Endothelial cell of umbilical vein (primary cell): ENCODE measurements at regions not wholly inside any gene's neighbourhood (a gene's known extent, or its start where the extent isn't known, plus 50 kb on each side); places are given as distances from the start of the nearest gene placed in this dataset.
A peak's percentile ranks its signal among the peaks of the same experiment; 100 is the strongest.

Experiments used
- BruUV-seq: library from RNA; stranded (reverse); fragments of 400-500 nt; replicated peaks from 2 replicates; lab custom pipeline; 2021; lab: Mats Ljungman, UMichigan
- CTCF ChIA-PET: fragments of 300-600, 350-600 bp; sonication (Branson Sonifier 250); formaldehyde crosslinking; loops from one replicate; lab custom pipeline; 2021; ENCODE audit warnings: antibody characterized with exemption, inconsistent platforms; lab: Charles Lee
- POLR2A ChIA-PET: fragments of 300-600, 350-600 bp; sonication (Branson Sonifier 250); formaldehyde crosslinking; loops from one replicate; lab custom pipeline; 2021; ENCODE audit warnings: antibody characterized with exemption, inconsistent platforms; lab: Charles Lee
- DNase-seq: peaks from one replicate; pipeline ENCODE4 v3.0.0-alpha.2; 2011; ENCODE audit warnings: low read depth, low spot score
- FAIRE-seq: peaks from 2 replicates; lab custom pipeline; 2011; peaks lifted over from hg19 to GRCh38; lab: Jason Lieb, UNC
- H2AFZ ChIP-seq: 2 replicates; pipeline ENCODE4 v1.6.0; 2012; ENCODE audit warnings: low read depth, low read length, control low read depth, inconsistent platforms
- H3K27ac ChIP-seq: 2 replicates; pipeline ENCODE4 v1.5.1; 2011; ENCODE audit warnings: low read depth, mild to moderate bottlenecking, control low read depth, low read length, moderate library complexity; ENCODE audit not compliant: insufficient read depth
- H3K27me3 ChIP-seq, 2 experiments: 2 replicates each; pipeline versions ENCODE4 v1.6.0 to v1.6.1; 2011; ENCODE audit warnings: low read length in 2 of 2, mixed read lengths in 1 of 2; ENCODE audit not compliant: control insufficient read depth in 2 of 2, insufficient read depth in 2 of 2
- H3K36me3 ChIP-seq, 2 experiments: 2 replicates in 1 of 2; 3 replicates in 1 of 2; pipeline ENCODE4 v1.5.1; 2011; ENCODE audit warnings: low read length in 2 of 2, mild to moderate bottlenecking in 1 of 2, moderate library complexity in 1 of 2; ENCODE audit not compliant: control insufficient read depth in 2 of 2, insufficient read depth in 2 of 2; ENCODE audit errors: extremely low read depth in 1 of 2
- H3K4me1 ChIP-seq: 3 replicates; pipeline ENCODE4 v1.5.1; 2011; ENCODE audit warnings: mild to moderate bottlenecking, low read length; ENCODE audit not compliant: control insufficient read depth, insufficient read depth; ENCODE audit errors: extremely low read depth
- H3K4me2 ChIP-seq: 2 replicates; pipeline ENCODE4 v1.6.1; 2011; ENCODE audit warnings: low read length, control low read depth, mixed read lengths; ENCODE audit not compliant: insufficient read depth
- H3K4me3 ChIP-seq, 3 experiments: fragments of 200-600 bp in 1 of 3; sonication (generic), shearing (Covaris generic) in 1 of 3; replicated peaks in 1 of 3; 2 replicates each; pipeline ENCODE4 v1.5.1; 2011 to 2016; ENCODE audit warnings: control low read depth in 3 of 3, low read length in 3 of 3, mild to moderate bottlenecking in 2 of 3, inconsistent platforms in 1 of 3, low read depth in 1 of 3, moderate library complexity in 1 of 3; ENCODE audit not compliant: insufficient read depth in 1 of 3
- H3K79me2 ChIP-seq: 2 replicates; pipeline ENCODE4 v1.6.0; 2012; ENCODE audit warnings: low read length, inconsistent platforms; ENCODE audit not compliant: control insufficient read depth, insufficient read depth
- H3K9ac ChIP-seq: replicated peaks from 2 replicates; pipeline ENCODE3; 2011; ENCODE audit warnings: low read length, control low read depth; ENCODE audit not compliant: insufficient read depth; ENCODE audit errors: extremely low read depth
- H3K9me1 ChIP-seq: replicated peaks from 3 replicates; pipeline ENCODE4 v1.6.0; 2011; ENCODE audit warnings: mild to moderate bottlenecking, low read length; ENCODE audit not compliant: control insufficient read depth, insufficient read depth; ENCODE audit errors: extremely low read depth
- H3K9me3 ChIP-seq: replicated peaks from 2 replicates; pipeline ENCODE4 v1.5.1; 2012; ENCODE audit warnings: low read length, inconsistent platforms; ENCODE audit not compliant: control insufficient read depth, insufficient read depth
- H4K20me1 ChIP-seq: replicated peaks from 2 replicates; pipeline ENCODE3; 2011; ENCODE audit warnings: mild to moderate bottlenecking, low read length; ENCODE audit not compliant: control insufficient read depth, insufficient read depth; ENCODE audit errors: extremely low read depth
- CTCF ChIP-seq, 2 donors: IDR thresholded peaks; 1 replicate in 1 of 2; 2 replicates in 1 of 2; pipeline ENCODE4 v1.5.1; 2011; ENCODE audit warnings: low read length in 2 of 2, mild to moderate bottlenecking in 2 of 2, moderate library complexity in 2 of 2, control low read depth in 1 of 2, inconsistent platforms in 1 of 2, low read depth in 1 of 2; ENCODE audit not compliant: insufficient read depth in 1 of 2; ENCODE audit errors: extremely low read depth in 1 of 2
- EZH2 ChIP-seq: IDR thresholded peaks from 2 replicates; pipeline ENCODE4 v1.6.1; 2012; ENCODE audit warnings: borderline replicate concordance, low read depth, mild to moderate bottlenecking, moderate library complexity, low read length, inconsistent platforms; ENCODE audit not compliant: severe bottlenecking
- FOS ChIP-seq: IDR thresholded peaks from 2 replicates; pipeline ENCODE4 v1.6.1; 2011; ENCODE audit warnings: mild to moderate bottlenecking, low read length, moderate library complexity, borderline replicate concordance; ENCODE audit not compliant: insufficient read depth
- GATA2 ChIP-seq: IDR thresholded peaks from 2 replicates; pipeline ENCODE4 v1.7.0; 2011; ENCODE audit warnings: low read depth, mild to moderate bottlenecking, moderate library complexity, mixed read lengths, low read length; ENCODE audit not compliant: insufficient read length, insufficient read depth
- JUN ChIP-seq: IDR thresholded peaks from 2 replicates; pipeline ENCODE4 v1.6.1; 2011; ENCODE audit warnings: borderline replicate concordance, low read depth; ENCODE audit not compliant: insufficient read length, insufficient read depth
- MAX ChIP-seq: IDR thresholded peaks from 2 replicates; pipeline ENCODE4 v1.6.1; 2011; ENCODE audit not compliant: insufficient read depth, insufficient read length
- MYC ChIP-seq: IDR thresholded peaks from one replicate; pipeline ENCODE4 v1.6.1; 2011; ENCODE audit warnings: mild to moderate bottlenecking, low read depth, low read length
- POLR2A ChIP-seq: IDR thresholded peaks from 2 replicates; pipeline ENCODE4 v1.6.1; 2012; ENCODE audit warnings: low read depth, mild to moderate bottlenecking, control low read depth, low read length
- POLR2AphosphoS5 ChIP-seq: IDR thresholded peaks from 2 replicates; pipeline ENCODE4 v1.6.1; 2012; ENCODE audit warnings: low read depth, mild to moderate bottlenecking, control low read depth, low read length, moderate library complexity; ENCODE audit not compliant: insufficient read depth
- dilution Hi-C: fragments of 300-500 bp; cut with MboI; formaldehyde crosslinking; loops from one replicate; pipeline ENCODE4 v1.15.0; 2019; ENCODE audit warnings: low sequenced_read_pairs; ENCODE audit not compliant: extremely low pct_ligation_motif_present
- intact Hi-C: fragments of 100-400 bp; cut with micrococcal nuclease; formaldehyde crosslinking; loops from one replicate; pipeline ENCODE4 v1.10.0; 2022

- H3K27me3 ChIP-seq: no peaks in the 10 kb centered on the region
- CTCF ChIA-PET: no interaction called here
- intact Hi-C loops (no loop called here), dilution Hi-C loops (no loop called here)
- H3K36me3 ChIP-seq: no peaks in the 10 kb centered on the region
- no peak overlapping the region for H3K9ac ChIP-seq
- no peaks in the 10 kb centered on the region for H3K4me1 ChIP-seq
- no peaks in the 10 kb centered on the region for H4K20me1 ChIP-seq
- FAIRE-seq (no peak), DNase-seq (no peak)
- H3K9me1 ChIP-seq: no peaks in the 10 kb centered on the region
- no peak overlapping the region for H3K4me3 ChIP-seq
- no peak overlapping the region for H3K4me2 ChIP-seq
- H3K9me3 ChIP-seq: no peaks in the 10 kb centered on the region
- no peak for TF ChIP-seq CTCF (IDR thresholded peaks at IDR 0.05; ENCODE audit: extremely low read depth in 1 of 2, insufficient read depth in 1 of 2, low read depth in 1 of 2, low read length in 2 of 2)
- POLR2A ChIA-PET: no interaction called here
- no TSS peak for BruUV-seq
- no peak overlapping the region for H2AFZ ChIP-seq
- H3K79me2 ChIP-seq: no peaks in the 10 kb centered on the region
- no peak overlapping the region for H3K27ac ChIP-seq
These were observed 138.9 kb upstream of the PELI1 start for GRCh38 chr2:64283006-64283570.

GRCh38 chr2:64283641-64284361 lies 139.6 kb upstream of the PELI1 start:
- no peak overlapping the region for H3K27ac ChIP-seq
- no peaks in the 10 kb centered on the region for H3K9me3 ChIP-seq
- H3K79me2 ChIP-seq: no peaks in the 10 kb centered on the region
- TF ChIP-seq POLR2AphosphoS5: no peak
- no peak for TF ChIP-seq MAX
- TF ChIP-seq EZH2: no peak
- no peak for TF ChIP-seq MYC
- TF ChIP-seq FOS: no peak
- TF ChIP-seq POLR2A: no peak
- TF ChIP-seq GATA2: no peak
- TF ChIP-seq JUN: no peak
- no peak for TF ChIP-seq CTCF (IDR thresholded peaks at IDR 0.05; ENCODE audit: extremely low read depth in 1 of 2, insufficient read depth in 1 of 2, low read depth in 1 of 2, low read length in 2 of 2)
- no peaks in the 10 kb centered on the region for H3K27me3 ChIP-seq
- FAIRE-seq: no peak
- CTCF ChIA-PET: no interaction called here
- no peaks in the 10 kb centered on the region for H3K4me1 ChIP-seq
- H3K4me2 ChIP-seq: no peak overlapping the region
- no peak overlapping the region for H3K9ac ChIP-seq
- no peak overlapping the region for H2AFZ ChIP-seq
- no peaks in the 10 kb centered on the region for H3K9me1 ChIP-seq
- H4K20me1 ChIP-seq: no peaks in the 10 kb centered on the region
- H3K36me3 ChIP-seq: no peaks in the 10 kb centered on the region
- no TSS peak for BruUV-seq
- dilution Hi-C loops: no loop called here
- DNase-seq: peak; percentile 22
- POLR2A ChIA-PET: no interaction called here
- intact Hi-C loops: no loop called here
- no peak overlapping the region for H3K4me3 ChIP-seq
